B cell (primary cell): ENCODE measurements at regions not wholly inside any gene's neighbourhood (a gene's known extent, or its start where the extent isn't known, plus 50 kb on each side); places are given as distances from the start of the nearest gene placed in this dataset.

ENCODE experiments used
- EZH2 ChIP-seq: IDR thresholded peaks from 2 replicates; pipeline ENCODE4 v1.6.1; 2012; ENCODE audit warnings: borderline replicate concordance, low read depth, mild to moderate bottlenecking, moderate library complexity, low read length; ENCODE audit not compliant: insufficient read depth, poor library complexity, severe bottlenecking
- TF ChIP-seq, protein P1 (sequence below): fragments of 200-600 bp; IDR thresholded peaks from one replicate; pipeline ENCODE4 v1.8.0; 2022; ENCODE audit warnings: antibody characterized with exemption, mild to moderate bottlenecking

DNA sequence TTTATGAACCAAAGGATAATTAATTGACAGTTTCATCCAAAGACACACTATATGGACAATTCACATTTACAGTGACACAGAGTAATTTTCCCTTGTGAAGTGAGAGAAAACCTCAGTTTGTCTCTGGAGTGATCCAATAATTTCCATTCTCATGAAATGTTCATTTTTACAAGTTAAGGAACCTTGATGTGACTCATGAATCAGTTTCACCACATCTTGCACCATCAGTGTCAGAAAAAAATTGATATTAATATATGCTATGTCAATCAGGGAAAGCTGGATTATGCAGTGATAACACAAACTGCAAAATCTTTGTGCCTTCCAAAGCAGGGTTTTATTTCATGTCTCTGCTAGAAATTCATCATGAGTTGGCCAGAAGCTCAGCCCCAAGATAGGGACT, 348.1 kb downstream of the ARPP21 start:
- TF ChIP-seq, protein P1, sequence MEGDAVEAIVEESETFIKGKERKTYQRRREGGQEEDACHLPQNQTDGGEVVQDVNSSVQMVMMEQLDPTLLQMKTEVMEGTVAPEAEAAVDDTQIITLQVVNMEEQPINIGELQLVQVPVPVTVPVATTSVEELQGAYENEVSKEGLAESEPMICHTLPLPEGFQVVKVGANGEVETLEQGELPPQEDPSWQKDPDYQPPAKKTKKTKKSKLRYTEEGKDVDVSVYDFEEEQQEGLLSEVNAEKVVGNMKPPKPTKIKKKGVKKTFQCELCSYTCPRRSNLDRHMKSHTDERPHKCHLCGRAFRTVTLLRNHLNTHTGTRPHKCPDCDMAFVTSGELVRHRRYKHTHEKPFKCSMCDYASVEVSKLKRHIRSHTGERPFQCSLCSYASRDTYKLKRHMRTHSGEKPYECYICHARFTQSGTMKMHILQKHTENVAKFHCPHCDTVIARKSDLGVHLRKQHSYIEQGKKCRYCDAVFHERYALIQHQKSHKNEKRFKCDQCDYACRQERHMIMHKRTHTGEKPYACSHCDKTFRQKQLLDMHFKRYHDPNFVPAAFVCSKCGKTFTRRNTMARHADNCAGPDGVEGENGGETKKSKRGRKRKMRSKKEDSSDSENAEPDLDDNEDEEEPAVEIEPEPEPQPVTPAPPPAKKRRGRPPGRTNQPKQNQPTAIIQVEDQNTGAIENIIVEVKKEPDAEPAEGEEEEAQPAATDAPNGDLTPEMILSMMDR = no peak
- no peak for TF ChIP-seq EZH2
